HG03460 (cell line): ENCODE measurements at regions not wholly inside any gene's neighbourhood (a gene's known extent, or its start where the extent isn't known, plus 50 kb on each side); places are given as distances from the start of the nearest gene placed in this dataset.

Source experiments
- ATAC-seq: cut with Tn5 transposase; IDR thresholded peaks from one replicate; pipeline ENCODE4 v1.9.1; 2021; ENCODE audit not compliant: unreplicated experiment

GRCh38 chr2:221845021-221845365, 272.9 kb upstream of the EPHA4 start:
- no peak for ATAC-seq

DNA sequence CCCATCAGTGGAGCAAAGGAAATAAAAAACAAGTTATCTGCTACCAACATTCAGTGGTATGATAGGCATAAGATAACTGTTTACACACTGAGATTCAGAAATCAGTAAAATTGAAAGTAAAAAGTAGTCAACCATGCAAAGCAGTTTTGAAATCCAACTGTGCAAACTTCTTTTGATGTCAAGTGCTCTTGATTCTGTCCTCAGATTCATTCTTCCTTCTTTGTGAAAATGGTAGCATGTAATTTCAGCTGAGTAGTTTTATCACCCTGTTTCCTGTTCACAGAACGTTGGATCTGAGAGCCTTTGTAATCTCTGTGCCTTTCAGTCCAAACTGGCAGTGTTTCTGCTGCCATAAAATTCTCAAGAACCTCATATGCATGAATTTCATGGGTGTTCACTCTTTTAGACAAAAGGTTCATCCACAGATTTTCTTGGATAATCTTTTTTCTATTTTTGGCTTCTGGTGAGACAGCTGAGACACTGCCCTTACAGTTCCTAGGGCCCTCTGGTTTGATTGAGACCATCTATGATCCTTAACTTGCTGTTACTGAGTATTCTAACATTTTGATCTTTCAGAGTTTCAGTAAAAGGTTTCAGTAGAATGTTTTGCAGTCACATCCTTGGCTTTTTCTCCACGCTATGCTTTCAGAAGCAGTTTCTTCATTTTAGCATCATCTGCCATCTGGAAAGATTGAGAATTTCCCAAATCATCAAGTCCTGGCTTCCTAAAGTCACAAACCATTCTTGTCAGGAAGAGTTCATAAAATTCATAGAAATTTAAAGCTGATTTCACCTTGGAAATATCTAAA, 272.3 kb upstream of the EPHA4 start:
- ATAC-seq = no peak

DNA sequence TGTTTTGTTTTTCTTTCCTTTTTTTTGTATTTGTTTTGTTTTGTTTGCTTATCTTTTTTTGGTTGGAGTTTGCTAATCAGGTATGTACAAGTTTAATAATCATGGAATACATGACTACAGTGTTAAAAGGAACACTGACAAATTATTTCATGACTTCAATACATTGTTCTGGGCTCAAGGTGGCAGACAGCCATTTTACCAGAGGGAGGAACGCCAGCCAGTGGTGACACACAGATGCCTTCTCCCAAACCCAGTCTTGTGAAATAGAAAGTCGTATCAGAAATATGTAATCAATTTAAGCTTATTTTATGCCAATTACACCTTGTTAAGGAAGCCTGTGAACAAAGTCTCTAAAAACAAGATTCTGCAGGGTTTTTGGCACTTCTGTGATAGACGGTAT, 264.0 kb upstream of the EPHA4 start:
- no peak for ATAC-seq

DNA sequence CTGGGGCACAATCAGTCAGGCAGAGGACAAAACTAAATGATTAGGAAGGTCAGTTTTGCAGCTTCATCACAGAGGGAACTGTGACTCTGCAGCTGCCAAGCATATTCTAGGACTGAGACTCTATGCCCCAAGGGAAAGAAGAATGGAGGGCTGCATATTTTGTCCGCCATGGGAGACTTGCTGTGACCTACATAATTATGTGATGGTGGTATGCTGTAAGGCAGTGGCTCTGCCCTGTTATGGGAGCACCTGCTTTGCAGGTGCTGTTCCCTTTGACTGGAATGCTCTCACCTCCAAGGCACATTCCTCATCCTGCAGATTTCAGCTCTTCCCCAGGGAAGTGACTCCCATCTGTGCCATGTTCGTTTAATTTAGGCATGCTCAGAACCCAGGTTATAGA, 261.9 kb upstream of the EPHA4 start:
- no peak for ATAC-seq

DNA sequence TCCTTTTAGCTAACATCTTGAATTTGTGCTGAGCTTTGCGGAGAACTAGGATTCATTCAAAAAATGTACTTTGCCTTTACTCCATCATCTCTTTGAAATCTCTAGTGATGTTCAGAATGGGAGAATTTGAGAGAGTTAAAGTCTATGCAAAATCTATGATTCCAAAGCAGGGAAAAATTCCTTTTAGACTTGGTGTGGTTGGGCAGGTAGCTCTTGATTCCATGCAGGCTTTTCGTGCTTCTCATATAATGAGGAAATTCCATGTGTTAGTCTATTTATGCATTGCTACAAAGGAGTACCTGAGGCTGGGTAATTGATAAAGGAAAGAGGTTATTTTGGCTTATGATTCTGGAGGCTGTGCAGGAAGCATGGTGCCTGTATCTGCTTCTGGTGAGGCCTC, 258.9 kb upstream of the EPHA4 start:
- no peak for ATAC-seq

DNA sequence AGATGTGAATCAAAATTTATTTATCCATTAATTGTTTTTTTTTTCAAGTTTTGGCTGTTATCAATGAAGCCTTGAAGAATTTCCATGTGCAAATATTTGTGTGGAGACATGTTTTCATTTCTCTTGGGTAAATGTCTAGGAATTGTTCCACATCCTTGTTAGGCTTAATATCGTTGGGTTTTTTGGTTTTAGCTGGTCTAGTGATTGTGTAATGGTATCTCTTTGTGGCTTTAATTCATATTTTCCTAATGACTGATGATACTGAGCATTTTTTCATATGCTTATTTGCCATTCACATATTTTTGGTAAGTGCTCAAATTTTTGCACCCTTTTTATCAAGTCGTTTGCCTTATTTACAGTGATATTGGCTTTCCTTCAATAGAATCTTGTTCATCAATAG, 250.3 kb upstream of the EPHA4 start:
- ATAC-seq = no peak

- ATAC-seq = no peak
Observed at GRCh38 chr2:221818616-221819320, 246.7 kb upstream of the EPHA4 start.

GRCh38 chr2:221817878-221818277, 245.8 kb upstream of the EPHA4 start:
- no peak for ATAC-seq

- ATAC-seq = no peak
Observed at GRCh38 chr2:221817052-221817451, 244.9 kb upstream of the EPHA4 start.

GRCh38 chr2:221816566-221816965, 244.5 kb upstream of the EPHA4 start:
- ATAC-seq = no peak

GRCh38 chr2:221810650-221811049, 238.5 kb upstream of the EPHA4 start:
- no peak for ATAC-seq

DNA sequence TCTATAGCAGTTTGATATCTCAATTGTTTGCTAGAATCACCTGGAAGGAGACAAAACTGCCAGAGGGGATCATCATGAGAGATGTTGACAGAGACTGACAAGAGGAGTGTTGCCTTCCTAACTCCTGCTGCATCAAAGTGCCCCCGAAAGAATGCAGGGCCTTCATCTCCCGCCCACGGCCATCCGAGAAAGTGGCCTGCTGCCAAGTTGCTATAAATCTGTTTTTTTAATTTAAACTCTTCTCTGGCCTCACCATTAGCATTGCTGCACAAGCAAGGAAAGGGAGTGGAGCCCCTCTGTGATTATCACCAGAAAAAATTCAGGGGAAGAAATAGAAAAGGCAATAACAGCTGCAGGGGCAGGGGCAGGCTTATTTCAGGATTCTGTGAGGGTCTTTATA, 238.1 kb upstream of the EPHA4 start:
- ATAC-seq = no peak

DNA sequence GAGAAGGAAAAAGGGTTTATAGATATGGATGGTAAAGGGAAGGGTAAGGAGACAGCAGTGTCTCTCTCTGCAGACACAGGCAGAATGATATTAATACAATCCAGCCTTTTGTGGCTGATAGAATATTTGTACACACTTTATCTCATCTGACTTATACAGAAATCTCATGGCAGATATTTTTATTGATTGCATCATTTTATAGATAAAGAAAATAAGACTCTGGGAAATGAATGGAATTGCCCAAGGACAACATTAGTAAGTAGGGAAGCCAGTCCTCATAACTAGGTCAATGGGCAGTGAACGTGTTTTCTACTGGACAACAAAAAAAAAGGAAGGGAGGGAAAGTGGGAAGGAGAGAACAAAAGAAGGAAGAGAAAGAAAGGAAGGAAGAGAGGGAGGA, 236.4 kb upstream of the EPHA4 start:
- ATAC-seq = no peak

DNA sequence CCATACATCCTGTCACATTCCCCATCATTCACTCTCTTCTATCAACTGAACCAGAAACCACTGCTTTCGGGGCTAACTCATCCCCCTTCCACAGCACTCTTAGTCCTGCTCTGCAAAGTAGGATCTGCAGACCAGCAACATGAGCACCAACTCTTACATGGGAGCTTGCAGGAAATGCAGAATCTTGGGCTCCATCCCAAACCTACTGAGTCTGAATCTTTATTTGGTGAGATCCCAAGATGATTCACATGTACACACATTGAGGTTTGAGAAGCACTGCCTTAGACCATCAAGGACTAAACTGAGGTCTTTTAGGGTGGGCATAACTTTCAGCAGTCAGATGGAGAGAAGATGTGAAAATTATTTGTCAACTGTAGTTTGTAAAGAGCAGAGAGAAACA, 235.6 kb upstream of the EPHA4 start:
- ATAC-seq = no peak

- ATAC-seq = no peak
Observed at GRCh38 chr2:221802089-221802488, 230.0 kb upstream of the EPHA4 start.

- no peak for ATAC-seq
Observed at GRCh38 chr2:221792971-221793521, 220.9 kb upstream of the EPHA4 start.

- ATAC-seq = no peak
Observed at GRCh38 chr2:221791844-221792243, 219.7 kb upstream of the EPHA4 start.

GRCh38 chr2:221787561-221787960, 215.5 kb upstream of the EPHA4 start:
- ATAC-seq = no peak

GRCh38 chr2:221786297-221786926, 214.3 kb upstream of the EPHA4 start:
- no peak for ATAC-seq

DNA sequence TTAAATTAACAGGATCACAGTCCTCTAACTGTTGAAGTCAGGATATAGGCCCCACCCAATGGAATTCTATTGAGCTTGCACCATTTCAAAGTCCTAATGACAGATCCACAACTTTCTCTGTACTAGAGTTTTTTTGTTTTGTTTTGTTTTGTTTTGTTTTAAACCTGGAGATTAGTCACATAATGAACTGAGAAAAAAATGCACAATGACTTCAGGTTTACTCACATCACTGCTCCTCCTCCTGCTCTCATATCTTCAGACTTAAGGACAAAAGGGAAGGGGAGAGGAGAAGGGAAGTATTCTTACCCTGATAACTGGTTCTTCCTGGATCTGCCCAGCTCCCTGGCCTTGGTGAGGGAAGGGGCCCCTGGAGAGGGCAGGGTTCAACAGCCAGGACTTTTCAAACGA, 208.2 kb upstream of the EPHA4 start:
- no peak for ATAC-seq

DNA sequence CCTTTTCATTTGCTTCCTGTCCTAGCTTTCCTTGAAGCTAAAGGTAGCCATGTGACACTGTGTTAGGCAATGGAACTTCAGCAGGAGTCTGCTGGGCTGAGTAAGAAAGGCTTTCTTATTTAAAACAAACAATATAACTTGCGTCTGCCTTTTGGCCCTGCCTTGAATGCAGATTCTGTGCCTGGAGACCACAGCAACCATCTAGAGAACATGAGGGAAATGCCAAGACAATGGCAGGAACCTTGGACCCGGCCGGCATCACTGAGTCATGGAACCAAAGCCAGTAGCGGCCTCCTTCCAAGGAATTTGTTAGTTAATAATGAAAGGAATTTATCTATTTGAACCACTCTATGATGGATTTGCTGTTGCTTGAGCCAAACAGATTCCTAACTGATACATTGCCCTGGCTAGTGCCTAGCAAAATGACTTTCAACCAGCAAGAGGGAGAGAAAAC, 207.5 kb upstream of the EPHA4 start:
- no peak for ATAC-seq

DNA sequence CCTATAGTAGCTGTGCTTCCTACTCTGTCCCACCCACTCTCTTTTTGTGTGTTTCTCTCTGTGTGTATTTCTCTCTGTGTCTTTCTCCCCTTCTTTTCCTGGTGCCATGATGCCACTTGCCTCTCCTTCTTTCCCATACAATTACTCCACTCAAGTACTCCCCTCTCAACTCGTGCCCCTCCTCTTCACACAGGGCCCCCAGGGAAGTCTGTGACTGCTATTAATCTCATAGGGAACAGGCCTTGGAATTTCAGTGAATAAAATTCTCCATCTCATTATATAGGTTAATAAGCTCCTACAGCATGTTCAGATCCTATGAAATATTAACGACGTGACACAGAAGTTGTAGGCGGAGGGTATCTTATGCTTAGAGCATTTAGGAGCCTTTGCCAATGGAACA, 205.9 kb upstream of the EPHA4 start:
- ATAC-seq = no peak
